ENCODE measurements at regions not wholly inside any gene's neighbourhood (a gene's known extent, or its start where the extent isn't known, plus 50 kb on each side); places are given as distances from the start of the nearest gene placed in this dataset.

GRCh38 chr9:108212184-108212583 lies 643.6 kb downstream of the ACTL7B start:
- Histone ChIP-seq H3K4me3 (no peak overlapping the region), H3K4me2 (no peak overlapping the region), H3F3A (replicated peaks; ENCODE audit: low read depth) (no peaks in the 10 kb centered on the region), H3K36me3 (ENCODE audit: insufficient read depth) (no peaks in the 10 kb centered on the region), H3K27ac (ENCODE audit: low read depth) (no peak overlapping the region), H3K27me3 (ENCODE audit: insufficient read depth) (no peaks in the 10 kb centered on the region), H3K79me2 (replicated peaks; ENCODE audit: insufficient read depth) (no peaks in the 10 kb centered on the region), H2AFZ (peak overlapping the region; percentile 32; the same call in 1 of the 2 replicates), H3K4me1 (ENCODE audit: insufficient read depth) (no peaks in the 10 kb centered on the region), H3K9me2 (ENCODE audit: insufficient read depth) (no peaks in the 10 kb centered on the region), H4K20me1 (replicated peaks; ENCODE audit: insufficient read depth) (no peaks in the 10 kb centered on the region)
- no peak overlapping the region for H3K4me3 Mint-ChIP-seq
- H3K9me3 Mint-ChIP-seq, result no peaks in the 10 kb centered on the region
- H3K27ac Mint-ChIP-seq, result no peak overlapping the region
- peak; percentile 27 for DNase-seq (ENCODE audit: low spot score)
- no peak for ATAC-seq
- no peaks in the 10 kb centered on the region for H3K27me3 Mint-ChIP-seq (ENCODE audit: insufficient read depth, low read depth, poor library complexity)
- no peak for TF ChIP-seq EZH2 (IDR thresholded peaks at IDR 0.05; ENCODE audit: low read depth, unreplicated experiment)
- H3K36me3 Mint-ChIP-seq (ENCODE audit: low read depth), result no peaks in the 10 kb centered on the region
- H3K4me1 Mint-ChIP-seq, result no peaks in the 10 kb centered on the region

GRCh38 chr9:108211411-108211955 lies 644.3 kb downstream of the ACTL7B start:
- Histone ChIP-seq H4K20me1 (replicated peaks; ENCODE audit: insufficient read depth) (no peaks in the 10 kb centered on the region), H3K4me3 (no peak overlapping the region), H3K4me2 (no peak overlapping the region), H3K4me1 (ENCODE audit: insufficient read depth) (no peaks in the 10 kb centered on the region), H3F3A (replicated peaks; ENCODE audit: low read depth) (no peaks in the 10 kb centered on the region), H2AFZ (no peak overlapping the region), H3K27me3 (ENCODE audit: insufficient read depth) (no peaks in the 10 kb centered on the region), H3K9me2 (ENCODE audit: insufficient read depth) (no peaks in the 10 kb centered on the region), H3K36me3 (ENCODE audit: insufficient read depth) (no peaks in the 10 kb centered on the region), H3K79me2 (replicated peaks; ENCODE audit: insufficient read depth) (no peaks in the 10 kb centered on the region), H3K27ac (ENCODE audit: low read depth) (no peak overlapping the region)
- no peaks in the 10 kb centered on the region for H3K4me1 Mint-ChIP-seq
- no peaks in the 10 kb centered on the region for H3K9me3 Mint-ChIP-seq
- no peaks in the 10 kb centered on the region for H3K27me3 Mint-ChIP-seq (ENCODE audit: insufficient read depth, low read depth, poor library complexity)
- no peak for ATAC-seq
- no peaks in the 10 kb centered on the region for H3K36me3 Mint-ChIP-seq (ENCODE audit: low read depth)
- H3K4me3 Mint-ChIP-seq, result no peak overlapping the region
- H3K27ac Mint-ChIP-seq, result no peak overlapping the region
- no peak for TF ChIP-seq ZNF331 (CRISPR knock-in tag; IDR thresholded peaks at IDR 0.05; ENCODE audit: low read depth)
- no peak for TF ChIP-seq EZH2phosphoT487 (IDR thresholded peaks at IDR 0.05; ENCODE audit: unreplicated experiment)
- TF ChIP-seq POLR2AphosphoS5 (IDR thresholded peaks at IDR 0.05; ENCODE audit: low read depth), result no peak
- no peak for DNase-seq (ENCODE audit: low spot score)

GRCh38 chr9:108209132-108209685 lies 646.6 kb downstream of the ACTL7B start:
- Histone ChIP-seq H3K79me2 (replicated peaks; ENCODE audit: insufficient read depth) (no peaks in the 10 kb centered on the region), H4K20me1 (replicated peaks; ENCODE audit: insufficient read depth) (no peaks in the 10 kb centered on the region), H3K27me3 (ENCODE audit: insufficient read depth) (no peaks in the 10 kb centered on the region), H3F3A (replicated peaks; ENCODE audit: low read depth) (no peaks in the 10 kb centered on the region), H2AFZ (no peak overlapping the region), H3K27ac (ENCODE audit: low read depth) (no peak overlapping the region), H3K9me2 (ENCODE audit: insufficient read depth) (no peaks in the 10 kb centered on the region), H3K36me3 (ENCODE audit: insufficient read depth) (no peaks in the 10 kb centered on the region), H3K4me3 (no peak overlapping the region), H3K4me1 (ENCODE audit: insufficient read depth) (no peaks in the 10 kb centered on the region), H3K4me2 (no peak overlapping the region)
- no peak for ATAC-seq
- DNase-seq (ENCODE audit: low spot score), result no peak
- H3K9me3 Mint-ChIP-seq, result no peaks in the 10 kb centered on the region
- H3K27me3 Mint-ChIP-seq (ENCODE audit: insufficient read depth, low read depth, poor library complexity), result no peaks in the 10 kb centered on the region
- H3K36me3 Mint-ChIP-seq (ENCODE audit: low read depth), result no peaks in the 10 kb centered on the region
- H3K4me1 Mint-ChIP-seq, result no peaks in the 10 kb centered on the region
- no peak overlapping the region for H3K27ac Mint-ChIP-seq
- no peak overlapping the region for H3K4me3 Mint-ChIP-seq
- TF ChIP-seq ZNF331 (CRISPR knock-in tag; IDR thresholded peaks at IDR 0.05; ENCODE audit: low read depth), result no peak
- no peak for TF ChIP-seq ZNF462 (CRISPR knock-in tag; IDR thresholded peaks at IDR 0.05)
- TF ChIP-seq POLR2AphosphoS5 (IDR thresholded peaks at IDR 0.05; ENCODE audit: low read depth), result no peak
- no peak for TF ChIP-seq JUNB (IDR thresholded peaks at IDR 0.05; ENCODE audit: unreplicated experiment)
- TF ChIP-seq EZH2phosphoT487 (IDR thresholded peaks at IDR 0.05; ENCODE audit: unreplicated experiment), result no peak
- no peak for TF ChIP-seq CTCF (conservative IDR thresholded peaks at IDR 0.05; ENCODE audit: low read depth in 2 of 2)
- TF ChIP-seq NANOG (IDR thresholded peaks at IDR 0.05; ENCODE audit: borderline replicate concordance), result no peak
- no peak for TF ChIP-seq EZH2 (IDR thresholded peaks at IDR 0.05; ENCODE audit: low read depth, unreplicated experiment)

Measured in GM23338 (cell line).